ENCODE measurements at regions not wholly inside any gene's neighbourhood (a gene's known extent, or its start where the extent isn't known, plus 50 kb on each side); places are given as distances from the start of the nearest gene placed in this dataset.
"Not testable (repeated sequence)": the region's sequence is repeated elsewhere in the genome, so short reads cannot be mapped to it uniquely, and the experiment has no call there.

- Histone ChIP-seq H3K27me3 (ENCODE audit: control insufficient read depth in 4 of 4, insufficient read depth in 4 of 4, low read length in 3 of 4) (no peaks in the 10 kb centered on the region), H3K9me3 (ENCODE audit: control insufficient read depth in 4 of 4, low read length in 3 of 4) (no peaks in the 10 kb centered on the region), H3K9ac (ENCODE audit: low read depth in 1 of 2, low read length in 2 of 2) (no peak overlapping the region), H3K4me3 (ENCODE audit: low read depth in 1 of 3, low read length in 3 of 3) (no peak overlapping the region), H3K36me3 (ENCODE audit: control insufficient read depth in 4 of 4, insufficient read depth in 3 of 4, low read depth in 1 of 4, low read length in 3 of 4) (no peaks in the 10 kb centered on the region), H3K27ac (ENCODE audit: low read depth in 1 of 2, low read length in 2 of 2) (no peak overlapping the region), H3K4me1 (ENCODE audit: control insufficient read depth in 4 of 4, insufficient read depth in 4 of 4, low read length in 3 of 4) (no peaks in the 10 kb centered on the region)
- DNase-seq (ENCODE audit: low spot score) = no peak
- 52% methylated on average over 4 of the region's 4 CpGs for WGBS
- TF ChIP-seq HNF4G (IDR thresholded peaks at IDR 0.05) = no peak
- no peak for TF ChIP-seq CTCF (IDR thresholded peaks at IDR 0.05; ENCODE audit: low read depth, low read length, missing input control)
- TF ChIP-seq ZBTB33 (IDR thresholded peaks at IDR 0.05) = no peak
- no peak for TF ChIP-seq RXRA (IDR thresholded peaks at IDR 0.05)
- no peak for TF ChIP-seq HNF4A (conservative IDR thresholded peaks at IDR 0.05)
- TF ChIP-seq REST (IDR thresholded peaks at IDR 0.05) = no peak
- no peak for TF ChIP-seq RAD21 (IDR thresholded peaks at IDR 0.05)
- no peak for TF ChIP-seq MAX (IDR thresholded peaks at IDR 0.05)
- no peak for TF ChIP-seq JUND (IDR thresholded peaks at IDR 0.05)
- TF ChIP-seq NR2F2 (IDR thresholded peaks at IDR 0.05) = no peak
- TF ChIP-seq EGR1 (IDR thresholded peaks at IDR 0.05; ENCODE audit: low read depth in 2 of 2) = no peak
- no peak for TF ChIP-seq YY1 (IDR thresholded peaks at IDR 0.05)
- TF ChIP-seq GABPA (IDR thresholded peaks at IDR 0.05 in 1 of 2, conservative IDR thresholded peaks at IDR 0.05 in 1 of 2) = no peak
- TF ChIP-seq TAF1 (conservative IDR thresholded peaks at IDR 0.05) = no peak
- no peak for TF ChIP-seq FOXA1 (IDR thresholded peaks at IDR 0.05)
- TF ChIP-seq SP1 (IDR thresholded peaks at IDR 0.05) = no peak
- no peak for TF ChIP-seq FOXA2 (IDR thresholded peaks at IDR 0.05)
Measured at GRCh38 chr4:12612876-12613275, 871.3 kb downstream of the RAB28 start.

- not testable (repeated sequence) for DNase-seq (ENCODE audit: low spot score); H3K4me3 ChIP-seq (ENCODE audit: low read depth in 1 of 3, low read length in 3 of 3)
- 94% methylated on average over 33 of the region's 33 CpGs for WGBS
Measured at GRCh38 chr4:12609212-12609875, 874.8 kb downstream of the RAB28 start.

More at GRCh38 chr4:12609212-12609875, 874.8 kb downstream of the RAB28 start:
- H3K9me3 ChIP-seq (ENCODE audit: control insufficient read depth in 4 of 4, low read length in 3 of 4); H3K27me3 ChIP-seq (ENCODE audit: control insufficient read depth in 4 of 4, insufficient read depth in 4 of 4, low read length in 3 of 4); H3K4me1 ChIP-seq (ENCODE audit: control insufficient read depth in 4 of 4, insufficient read depth in 4 of 4, low read length in 3 of 4); H3K36me3 ChIP-seq (ENCODE audit: control insufficient read depth in 4 of 4, insufficient read depth in 3 of 4, low read depth in 1 of 4, low read length in 3 of 4); H3K27ac ChIP-seq (ENCODE audit: low read depth in 1 of 2, low read length in 2 of 2); H3K9ac ChIP-seq (ENCODE audit: low read depth in 1 of 2, low read length in 2 of 2): not testable (repeated sequence)
